GM23338 (cell line): ENCODE measurements at regions not wholly inside any gene's neighbourhood (a gene's known extent, or its start where the extent isn't known, plus 50 kb on each side); places are given as distances from the start of the nearest gene placed in this dataset.
A peak's percentile ranks its signal among the peaks of the same experiment; 100 is the strongest.

Experiments used
- ATAC-seq: fragments of 200-7000 bp; cut with Tn5 transposase; 3 replicates; pipeline ENCODE4 v1.9.1; 2020
- DNase-seq: peaks from one replicate; pipeline ENCODE4 v3.0.0-alpha.2; 2015; ENCODE audit warnings: low spot score
- H2AFZ ChIP-seq: fragments of 200-600 bp; sonication (generic); 2 replicates; pipeline ENCODE4 v1.8.0; 2016; ENCODE audit warnings: antibody characterized with exemption, mild to moderate bottlenecking, moderate library complexity
- H3F3A ChIP-seq: fragments of 200-600 bp; sonication (generic); replicated peaks from 2 replicates; pipeline ENCODE4 v1.8.0; 2017; ENCODE audit warnings: antibody characterized with exemption, mixed run types, low read depth
- H3K27ac ChIP-seq: fragments of 200-600 bp; sonication (generic); 2 replicates; pipeline ENCODE4 v1.6.1; 2016; ENCODE audit warnings: low read depth
- H3K27me3 ChIP-seq: fragments of 200-600 bp; sonication (generic); 2 replicates; pipeline ENCODE4 v1.8.0; 2016; ENCODE audit warnings: mild to moderate bottlenecking, mixed run types, moderate library complexity; ENCODE audit not compliant: insufficient read depth
- H3K36me3 ChIP-seq: fragments of 200-600 bp; sonication (generic); 2 replicates; pipeline ENCODE4 v1.8.0; 2016; ENCODE audit warnings: mild to moderate bottlenecking; ENCODE audit not compliant: insufficient read depth
- H3K4me1 ChIP-seq: fragments of 200-600 bp; sonication (generic); 2 replicates; pipeline ENCODE4 v1.8.0; 2016; ENCODE audit warnings: mild to moderate bottlenecking, moderate library complexity; ENCODE audit not compliant: insufficient read depth
- H3K4me2 ChIP-seq: fragments of 200-600 bp; sonication (generic); 2 replicates; pipeline ENCODE4 v1.7.1; 2017; ENCODE audit warnings: mixed run types
- H3K4me3 ChIP-seq: fragments of 200-600 bp; sonication (generic); 2 replicates; pipeline ENCODE4 v1.6.1; 2016; ENCODE audit warnings: mixed run types
- H3K79me2 ChIP-seq: fragments of 200-600 bp; sonication (generic); replicated peaks from 2 replicates; pipeline ENCODE4 v1.8.0; 2017; ENCODE audit warnings: mild to moderate bottlenecking; ENCODE audit not compliant: insufficient read depth
- H3K9me2 ChIP-seq: fragments of 200-600 bp; sonication (generic); 2 replicates; pipeline ENCODE4 v1.8.0; 2017; ENCODE audit not compliant: insufficient read depth
- H4K20me1 ChIP-seq: fragments of 200-600 bp; sonication (generic); replicated peaks from 2 replicates; pipeline ENCODE4 v1.8.0; 2017; ENCODE audit warnings: mild to moderate bottlenecking; ENCODE audit not compliant: insufficient read depth
- H3K27ac Mint-ChIP-seq: 2 replicates; pipeline ENCODE4 v1.8.0; 2020; ENCODE audit warnings: inconsistent platforms, mild to moderate bottlenecking, moderate library complexity, mixed read lengths
- H3K27me3 Mint-ChIP-seq: 3 replicates; pipeline ENCODE4 v1.8.0; 2022; ENCODE audit warnings: low read depth, mild to moderate bottlenecking, moderate library complexity, mixed read lengths, inconsistent platforms; ENCODE audit not compliant: insufficient read depth, poor library complexity
- H3K36me3 Mint-ChIP-seq: 3 replicates; pipeline ENCODE4 v1.8.0; 2021; ENCODE audit warnings: low read depth, mild to moderate bottlenecking, inconsistent platforms, moderate library complexity, mixed read lengths
- H3K4me1 Mint-ChIP-seq: 3 replicates; pipeline ENCODE4 v1.8.0; 2020; ENCODE audit warnings: mild to moderate bottlenecking, inconsistent platforms, mixed read lengths
- H3K4me3 Mint-ChIP-seq: 3 replicates; pipeline ENCODE4 v1.8.0; 2021; ENCODE audit warnings: moderate library complexity, mild to moderate bottlenecking, inconsistent platforms, mixed read lengths
- H3K9me3 Mint-ChIP-seq: 3 replicates; pipeline ENCODE4 v1.8.0; 2020; ENCODE audit warnings: moderate library complexity, mild to moderate bottlenecking, inconsistent platforms, mixed read lengths
- CTCF ChIP-seq, 2 experiments: fragments of 200-600 bp in 1 of 2; sonication (generic) in 1 of 2; conservative IDR thresholded peaks; 2 replicates each; pipeline versions ENCODE4 v1.5.1 to v1.6.1; 2016 to 2017; ENCODE audit warnings: antibody characterized with exemption in 2 of 2, low read depth in 2 of 2, mild to moderate bottlenecking in 2 of 2, moderate library complexity in 1 of 2
- ETS1 ChIP-seq: IDR thresholded peaks from 2 replicates; pipeline ENCODE4 v1.6.1; 2016; ENCODE audit warnings: antibody characterized with exemption
- EZH2 ChIP-seq: fragments of 200-600 bp; sonication (generic); IDR thresholded peaks from one replicate; pipeline ENCODE4 v1.8.0; 2017; ENCODE audit warnings: antibody characterized with exemption, mild to moderate bottlenecking, low read depth; ENCODE audit not compliant: unreplicated experiment
- EZH2phosphoT487 ChIP-seq: fragments of 200-600 bp; sonication (generic); IDR thresholded peaks from one replicate; pipeline ENCODE4 v1.8.1; 2018; ENCODE audit warnings: antibody characterized with exemption; ENCODE audit not compliant: unreplicated experiment
- NANOG ChIP-seq: IDR thresholded peaks from 2 replicates; pipeline ENCODE4 v1.6.1; 2016; ENCODE audit warnings: antibody characterized with exemption, borderline replicate concordance
- ZNF331 ChIP-seq: fragments of 250-450 bp; sonication (Bioruptor Pico); IDR thresholded peaks from 2 replicates; pipeline ENCODE4 v1.5.0; 2020; ENCODE audit warnings: low read depth, mild to moderate bottlenecking, moderate library complexity
- TF ChIP-seq, protein P1 (sequence below): fragments of 250-450 bp; sonication (Bioruptor Pico); IDR thresholded peaks from 2 replicates; pipeline ENCODE4 v1.5.0; 2020; ENCODE audit warnings: mild to moderate bottlenecking, moderate library complexity
- TF ChIP-seq, protein P2 (sequence below): IDR thresholded peaks from one replicate; pipeline ENCODE4 v1.6.1; 2018; ENCODE audit warnings: antibody characterized with exemption; ENCODE audit not compliant: unreplicated experiment

GRCh38 chr4:82108506-82108905, 265.3 kb downstream of the HNRNPD start (continued):
- TF ChIP-seq CTCF (conservative IDR thresholded peaks at IDR 0.05; ENCODE audit: low read depth in 2 of 2): no peak

DNA sequence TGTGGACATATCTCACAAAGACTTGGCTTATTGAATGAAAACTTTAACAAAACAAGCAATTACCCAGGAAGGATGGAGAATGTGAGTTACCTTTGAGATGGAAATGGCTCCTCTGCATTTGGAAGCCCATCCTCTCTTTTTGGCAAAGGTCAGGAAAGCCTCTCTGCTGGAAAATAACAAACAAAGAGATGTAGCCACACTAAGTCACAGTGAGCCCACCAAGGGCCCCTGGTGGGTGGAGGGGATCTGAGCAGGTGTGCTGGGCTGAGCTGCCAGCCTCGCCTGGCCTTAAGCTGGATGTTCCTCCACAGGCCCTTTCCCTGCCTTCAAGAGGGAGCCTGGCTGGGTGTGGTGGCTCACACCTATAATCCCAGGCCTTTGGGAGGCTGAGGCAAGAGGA, 269.2 kb downstream of the HNRNPD start:
- no peaks in the 10 kb centered on the region for H3K79me2 ChIP-seq
- Mint-ChIP-seq H3K9me3 (no peaks in the 10 kb centered on the region; the same call in 2 of the 3 replicates), H3K27ac (no peak overlapping the region), H3K4me1 (peaks cover 2% of the 10 kb centered on the region; the same call in 1 of the 3 replicates), H3K36me3 (no peaks in the 10 kb centered on the region), H3K27me3 (no peaks in the 10 kb centered on the region), H3K4me3 (no peak overlapping the region)
- H3K4me2 ChIP-seq: no peak overlapping the region
- H3K27ac ChIP-seq: no peak overlapping the region
- peak; percentile 83 for ATAC-seq
- no peak overlapping the region for H3K4me3 ChIP-seq
- H3K27me3 ChIP-seq: no peaks in the 10 kb centered on the region
- DNase-seq: peak; percentile 29
- no peak for TF ChIP-seq ETS1
- no peak for TF ChIP-seq NANOG
- TF ChIP-seq, protein P1, sequence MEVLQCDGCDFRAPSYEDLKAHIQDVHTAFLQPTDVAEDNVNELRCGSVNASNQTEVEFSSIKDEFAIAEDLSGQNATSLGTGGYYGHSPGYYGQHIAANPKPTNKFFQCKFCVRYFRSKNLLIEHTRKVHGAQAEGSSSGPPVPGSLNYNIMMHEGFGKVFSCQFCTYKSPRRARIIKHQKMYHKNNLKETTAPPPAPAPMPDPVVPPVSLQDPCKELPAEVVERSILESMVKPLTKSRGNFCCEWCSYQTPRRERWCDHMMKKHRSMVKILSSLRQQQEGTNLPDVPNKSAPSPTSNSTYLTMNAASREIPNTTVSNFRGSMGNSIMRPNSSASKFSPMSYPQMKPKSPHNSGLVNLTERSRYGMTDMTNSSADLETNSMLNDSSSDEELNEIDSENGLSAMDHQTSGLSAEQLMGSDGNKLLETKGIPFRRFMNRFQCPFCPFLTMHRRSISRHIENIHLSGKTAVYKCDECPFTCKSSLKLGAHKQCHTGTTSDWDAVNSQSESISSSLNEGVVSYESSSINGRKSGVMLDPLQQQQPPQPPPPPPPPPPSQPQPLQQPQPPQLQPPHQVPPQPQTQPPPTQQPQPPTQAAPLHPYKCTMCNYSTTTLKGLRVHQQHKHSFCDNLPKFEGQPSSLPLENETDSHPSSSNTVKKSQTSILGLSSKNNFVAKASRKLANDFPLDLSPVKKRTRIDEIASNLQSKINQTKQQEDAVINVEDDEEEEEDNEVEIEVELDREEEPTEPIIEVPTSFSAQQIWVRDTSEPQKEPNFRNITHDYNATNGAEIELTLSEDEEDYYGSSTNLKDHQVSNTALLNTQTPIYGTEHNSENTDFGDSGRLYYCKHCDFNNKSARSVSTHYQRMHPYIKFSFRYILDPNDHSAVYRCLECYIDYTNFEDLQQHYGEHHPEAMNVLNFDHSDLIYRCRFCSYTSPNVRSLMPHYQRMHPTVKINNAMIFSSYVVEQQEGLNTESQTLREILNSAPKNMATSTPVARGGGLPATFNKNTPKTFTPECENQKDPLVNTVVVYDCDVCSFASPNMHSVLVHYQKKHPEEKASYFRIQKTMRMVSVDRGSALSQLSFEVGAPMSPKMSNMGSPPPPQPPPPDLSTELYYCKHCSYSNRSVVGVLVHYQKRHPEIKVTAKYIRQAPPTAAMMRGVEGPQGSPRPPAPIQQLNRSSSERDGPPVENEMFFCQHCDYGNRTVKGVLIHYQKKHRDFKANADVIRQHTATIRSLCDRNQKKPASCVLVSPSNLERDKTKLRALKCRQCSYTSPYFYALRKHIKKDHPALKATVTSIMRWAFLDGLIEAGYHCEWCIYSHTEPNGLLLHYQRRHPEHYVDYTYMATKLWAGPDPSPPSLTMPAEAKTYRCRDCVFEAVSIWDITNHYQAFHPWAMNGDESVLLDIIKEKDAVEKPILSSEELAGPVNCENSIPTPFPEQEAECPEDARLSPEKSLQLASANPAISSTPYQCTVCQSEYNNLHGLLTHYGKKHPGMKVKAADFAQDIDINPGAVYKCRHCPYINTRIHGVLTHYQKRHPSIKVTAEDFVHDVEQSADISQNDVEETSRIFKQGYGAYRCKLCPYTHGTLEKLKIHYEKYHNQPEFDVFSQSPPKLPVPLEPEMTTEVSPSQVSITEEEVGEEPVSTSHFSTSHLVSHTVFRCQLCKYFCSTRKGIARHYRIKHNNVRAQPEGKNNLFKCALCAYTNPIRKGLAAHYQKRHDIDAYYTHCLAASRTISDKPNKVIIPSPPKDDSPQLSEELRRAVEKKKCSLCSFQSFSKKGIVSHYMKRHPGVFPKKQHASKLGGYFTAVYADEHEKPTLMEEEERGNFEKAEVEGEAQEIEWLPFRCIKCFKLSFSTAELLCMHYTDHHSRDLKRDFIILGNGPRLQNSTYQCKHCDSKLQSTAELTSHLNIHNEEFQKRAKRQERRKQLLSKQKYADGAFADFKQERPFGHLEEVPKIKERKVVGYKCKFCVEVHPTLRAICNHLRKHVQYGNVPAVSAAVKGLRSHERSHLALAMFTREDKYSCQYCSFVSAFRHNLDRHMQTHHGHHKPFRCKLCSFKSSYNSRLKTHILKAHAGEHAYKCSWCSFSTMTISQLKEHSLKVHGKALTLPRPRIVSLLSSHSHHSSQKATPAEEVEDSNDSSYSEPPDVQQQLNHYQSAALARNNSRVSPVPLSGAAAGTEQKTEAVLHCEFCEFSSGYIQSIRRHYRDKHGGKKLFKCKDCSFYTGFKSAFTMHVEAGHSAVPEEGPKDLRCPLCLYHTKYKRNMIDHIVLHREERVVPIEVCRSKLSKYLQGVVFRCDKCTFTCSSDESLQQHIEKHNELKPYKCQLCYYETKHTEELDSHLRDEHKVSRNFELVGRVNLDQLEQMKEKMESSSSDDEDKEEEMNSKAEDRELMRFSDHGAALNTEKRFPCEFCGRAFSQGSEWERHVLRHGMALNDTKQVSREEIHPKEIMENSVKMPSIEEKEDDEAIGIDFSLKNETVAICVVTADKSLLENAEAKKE (CRISPR knock-in tag): no peak
- no peak for TF ChIP-seq EZH2
- TF ChIP-seq, protein P2, sequence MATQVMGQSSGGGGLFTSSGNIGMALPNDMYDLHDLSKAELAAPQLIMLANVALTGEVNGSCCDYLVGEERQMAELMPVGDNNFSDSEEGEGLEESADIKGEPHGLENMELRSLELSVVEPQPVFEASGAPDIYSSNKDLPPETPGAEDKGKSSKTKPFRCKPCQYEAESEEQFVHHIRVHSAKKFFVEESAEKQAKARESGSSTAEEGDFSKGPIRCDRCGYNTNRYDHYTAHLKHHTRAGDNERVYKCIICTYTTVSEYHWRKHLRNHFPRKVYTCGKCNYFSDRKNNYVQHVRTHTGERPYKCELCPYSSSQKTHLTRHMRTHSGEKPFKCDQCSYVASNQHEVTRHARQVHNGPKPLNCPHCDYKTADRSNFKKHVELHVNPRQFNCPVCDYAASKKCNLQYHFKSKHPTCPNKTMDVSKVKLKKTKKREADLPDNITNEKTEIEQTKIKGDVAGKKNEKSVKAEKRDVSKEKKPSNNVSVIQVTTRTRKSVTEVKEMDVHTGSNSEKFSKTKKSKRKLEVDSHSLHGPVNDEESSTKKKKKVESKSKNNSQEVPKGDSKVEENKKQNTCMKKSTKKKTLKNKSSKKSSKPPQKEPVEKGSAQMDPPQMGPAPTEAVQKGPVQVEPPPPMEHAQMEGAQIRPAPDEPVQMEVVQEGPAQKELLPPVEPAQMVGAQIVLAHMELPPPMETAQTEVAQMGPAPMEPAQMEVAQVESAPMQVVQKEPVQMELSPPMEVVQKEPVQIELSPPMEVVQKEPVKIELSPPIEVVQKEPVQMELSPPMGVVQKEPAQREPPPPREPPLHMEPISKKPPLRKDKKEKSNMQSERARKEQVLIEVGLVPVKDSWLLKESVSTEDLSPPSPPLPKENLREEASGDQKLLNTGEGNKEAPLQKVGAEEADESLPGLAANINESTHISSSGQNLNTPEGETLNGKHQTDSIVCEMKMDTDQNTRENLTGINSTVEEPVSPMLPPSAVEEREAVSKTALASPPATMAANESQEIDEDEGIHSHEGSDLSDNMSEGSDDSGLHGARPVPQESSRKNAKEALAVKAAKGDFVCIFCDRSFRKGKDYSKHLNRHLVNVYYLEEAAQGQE: no peak
- TF ChIP-seq EZH2phosphoT487: no peak
- no peak for TF ChIP-seq ZNF331 (CRISPR knock-in tag)
- no peak overlapping the region for H2AFZ ChIP-seq
- no peaks in the 10 kb centered on the region for H3K36me3 ChIP-seq
- H3K9me2 ChIP-seq: no peaks in the 10 kb centered on the region
- no peaks in the 10 kb centered on the region; the same call in 1 of the 2 replicates for H3K4me1 ChIP-seq
- no peaks in the 10 kb centered on the region for H3F3A ChIP-seq
- H4K20me1 ChIP-seq: no peaks in the 10 kb centered on the region
